CD14-positive monocyte (primary cell): ENCODE measurements at regions not wholly inside any gene's neighbourhood (a gene's known extent, or its start where the extent isn't known, plus 50 kb on each side); places are given as distances from the start of the nearest gene placed in this dataset.

ENCODE experiments used
- DNase-seq, 3 donors: peaks; one replicate each; pipeline ENCODE4 v3.0.0-alpha.2; 2011 to 2022
- H2AFZ ChIP-seq: 2 replicates; pipeline ENCODE4 v1.6.0; 2012; ENCODE audit warnings: mild to moderate bottlenecking, low read depth, low read length, inconsistent platforms; ENCODE audit not compliant: insufficient read depth, poor library complexity, severe bottlenecking
- H3K27ac ChIP-seq, 2 donors: 1 replicate in 1 of 2; 2 replicates in 1 of 2; pipeline ENCODE4 v1.5.1; 2012 to 2013; ENCODE audit warnings: low read length in 2 of 2, control low read depth in 1 of 2, inconsistent platforms in 1 of 2, low read depth in 1 of 2, mild to moderate bottlenecking in 1 of 2
- H3K27me3 ChIP-seq, 2 donors: one replicate each; pipeline versions ENCODE4 v1.6.0 to v1.6.1; 2011 to 2013; ENCODE audit warnings: low read length in 2 of 2; ENCODE audit not compliant: control insufficient read depth in 2 of 2, insufficient read depth in 2 of 2
- H3K36me3 ChIP-seq, 2 donors: replicated peaks in 1 of 2; 1 replicate in 1 of 2; 2 replicates in 1 of 2; pipeline versions ENCODE4 v1.5.1 to v1.6.1; 2012 to 2013; ENCODE audit warnings: low read length in 2 of 2, control low read depth in 1 of 2, inconsistent platforms in 1 of 2, mild to moderate bottlenecking in 1 of 2; ENCODE audit not compliant: insufficient read depth in 2 of 2, control insufficient read depth in 1 of 2
- H3K4me1 ChIP-seq, 2 donors: 1 replicate in 1 of 2; 2 replicates in 1 of 2; pipeline versions ENCODE4 v1.5.1 to v1.6.1; 2012 to 2013; ENCODE audit warnings: low read length in 2 of 2, control low read depth in 1 of 2, inconsistent platforms in 1 of 2, mild to moderate bottlenecking in 1 of 2, moderate library complexity in 1 of 2; ENCODE audit not compliant: insufficient read depth in 2 of 2, control insufficient read depth in 1 of 2
- H3K4me2 ChIP-seq: replicated peaks from 2 replicates; pipeline ENCODE3; 2012; ENCODE audit warnings: low read length, moderate library complexity, mild to moderate bottlenecking; ENCODE audit not compliant: poor library complexity, severe bottlenecking; ENCODE audit errors: extremely low read depth
- H3K4me3 ChIP-seq, 3 experiments: fragments of 200-600 bp in 1 of 3; sonication (generic) in 1 of 3; replicated peaks in 1 of 3; 1 replicate in 2 of 3; 2 replicates in 1 of 3; pipeline ENCODE4 v1.5.1; 2011 to 2013; ENCODE audit warnings: low read length in 3 of 3, mild to moderate bottlenecking in 3 of 3, control low read depth in 2 of 3, low read depth in 2 of 3, inconsistent platforms in 1 of 3, moderate library complexity in 1 of 3
- H3K79me2 ChIP-seq: 2 replicates; pipeline ENCODE4 v1.6.0; 2012; ENCODE audit warnings: mild to moderate bottlenecking, control low read depth, inconsistent platforms, low read length, moderate library complexity; ENCODE audit not compliant: insufficient read depth
- H3K9ac ChIP-seq: 2 replicates; pipeline ENCODE4 v1.6.0; 2017; ENCODE audit warnings: low read length, mild to moderate bottlenecking; ENCODE audit not compliant: insufficient read depth, poor library complexity, severe bottlenecking
- H3K9me3 ChIP-seq, 2 donors: replicated peaks in 1 of 2; 1 replicate in 1 of 2; 2 replicates in 1 of 2; pipeline versions ENCODE4 v1.5.1 to v1.6.1; 2012 to 2013; ENCODE audit warnings: low read length in 2 of 2, control low read depth in 1 of 2; ENCODE audit not compliant: control insufficient read depth in 1 of 2, insufficient read depth in 1 of 2
- H4K20me1 ChIP-seq: 2 replicates; pipeline ENCODE4 v1.6.0; 2012; ENCODE audit warnings: mild to moderate bottlenecking, low read length, control low read depth, moderate library complexity; ENCODE audit not compliant: insufficient read depth
- H3K27ac Mint-ChIP-seq, 7 donors: one replicate each; pipeline ENCODE4 v1.8.0; 2020; ENCODE audit warnings: mild to moderate bottlenecking in 7 of 7, mixed read lengths in 7 of 7, moderate library complexity in 6 of 7, inconsistent platforms in 2 of 7
- H3K27me3 Mint-ChIP-seq, 3 donors: one replicate each; pipeline ENCODE4 v1.8.0; 2021 to 2022; ENCODE audit warnings: low read depth in 3 of 3, mild to moderate bottlenecking in 3 of 3, mixed read lengths in 3 of 3, moderate library complexity in 3 of 3, inconsistent platforms in 1 of 3
- H3K36me3 Mint-ChIP-seq, 2 donors: one replicate each; pipeline ENCODE4 v1.8.0; 2020; ENCODE audit warnings: mixed read lengths in 2 of 2, inconsistent platforms in 1 of 2, mild to moderate bottlenecking in 1 of 2
- H3K4me1 Mint-ChIP-seq: one replicate; pipeline ENCODE4 v1.8.0; 2020; ENCODE audit warnings: mild to moderate bottlenecking, mixed read lengths
- H3K4me3 Mint-ChIP-seq, 2 donors: one replicate each; pipeline ENCODE4 v1.8.0; 2020; ENCODE audit warnings: mild to moderate bottlenecking in 2 of 2, mixed read lengths in 2 of 2, moderate library complexity in 1 of 2
- H3K9me3 Mint-ChIP-seq, 7 donors: one replicate each; pipeline ENCODE4 v1.8.0; 2020 to 2022; ENCODE audit warnings: mixed read lengths in 7 of 7, mild to moderate bottlenecking in 6 of 7, moderate library complexity in 6 of 7, inconsistent platforms in 2 of 7
- CTCF ChIP-seq: fragments of 200-600 bp; IDR thresholded peaks from one replicate; pipeline ENCODE4 v1.8.0; 2022; ENCODE audit warnings: antibody characterized with exemption, mild to moderate bottlenecking
- WGBS: methylation state at CpG from one replicate; pipeline ENCODE4 v1.1.5; 2013; ENCODE audit warnings: missing lambda C conversion rate; ENCODE audit not compliant: insufficient coverage; 5-methylcytosine and 5-hydroxymethylcytosine counted together
- intact Hi-C, 2 donors: fragments of 100-400 bp; cut with micrococcal nuclease; formaldehyde crosslinking; loops; one replicate each; pipeline versions ENCODE4 v1.15.0 to v1.15.1; 2023

- H3K27me3 Mint-ChIP-seq, result no peaks in the 10 kb centered on the region
- no peaks in the 10 kb centered on the region for H3K4me1 Mint-ChIP-seq
- peaks cover 4 to 12% (median 9%) of the 10 kb centered on the region in 7 donors for H3K9me3 Mint-ChIP-seq
- H3K27ac Mint-ChIP-seq, result no peak overlapping the region
- Histone ChIP-seq H4K20me1 (no peaks in the 10 kb centered on the region), H3K4me2 (no peak overlapping the region), H3K9ac (no peak overlapping the region), H3K79me2 (no peaks in the 10 kb centered on the region), H3K4me3 (no peak overlapping the region), H3K27ac (no peak overlapping the region), H3K9me3 (peaks cover 4 to 16% of the 10 kb centered on the region in 2 donors), H3K27me3 (no peaks in the 10 kb centered on the region), H2AFZ (no peak overlapping the region), H3K36me3 (no peaks in the 10 kb centered on the region), H3K4me1 (no peaks in the 10 kb centered on the region)
- DNase-seq, result no peak
- intact Hi-C loops, result loop anchor here in 1 of 2 donors (5.0 kb wide), 1 partner anchor 52 kb away; no protein-coding TSS in a partner anchor
- H3K36me3 Mint-ChIP-seq, result no peaks in the 10 kb centered on the region
- H3K4me3 Mint-ChIP-seq, result no peak overlapping the region
- no peak for TF ChIP-seq CTCF
Measured at GRCh38 chr16:51705142-51705541, 554.1 kb upstream of the SALL1 start.

GRCh38 chr16:51701025-51701424 lies 550.0 kb upstream of the SALL1 start:
- no peaks in the 10 kb centered on the region for H3K79me2 ChIP-seq
- H3K4me1 Mint-ChIP-seq, result no peaks in the 10 kb centered on the region
- no peaks in the 10 kb centered on the region for H3K36me3 Mint-ChIP-seq
- H3K9me3 Mint-ChIP-seq, result peaks cover 0 to 8% (median 5%) of the 10 kb centered on the region in 7 donors
- DNase-seq, result no peak
- no peaks in the 10 kb centered on the region for H3K27me3 Mint-ChIP-seq
- no peaks in the 10 kb centered on the region for H3K36me3 ChIP-seq
- TF ChIP-seq CTCF, result no peak
- H3K9me3 ChIP-seq, result peaks cover 0 to 3% of the 10 kb centered on the region in 2 donors
- no peak overlapping the region for H3K9ac ChIP-seq
- no peaks in the 10 kb centered on the region for H3K27me3 ChIP-seq
- no peak overlapping the region for H3K27ac Mint-ChIP-seq
- H3K4me2 ChIP-seq, result no peak overlapping the region
- no peak overlapping the region for H3K4me3 Mint-ChIP-seq
- no peak overlapping the region for H3K4me3 ChIP-seq
- no CpG with 5 or more reads among the region's 1 CpG for WGBS
- no peak overlapping the region for H3K27ac ChIP-seq
- H4K20me1 ChIP-seq, result no peaks in the 10 kb centered on the region
- intact Hi-C loops, result no loop called here
- no peaks in the 10 kb centered on the region for H3K4me1 ChIP-seq
- H2AFZ ChIP-seq, result no peak overlapping the region
